OCI-LY1 (cell line): ENCODE measurements at regions not wholly inside any gene's neighbourhood (a gene's known extent, or its start where the extent isn't known, plus 50 kb on each side); places are given as distances from the start of the nearest gene placed in this dataset.

ENCODE experiments used
- CTCF ChIP-seq: fragments of 200-600 bp; sonication (generic), shearing (Covaris generic); IDR thresholded peaks from 2 replicates; pipeline ENCODE4 v1.5.1; 2017; ENCODE audit warnings: mild to moderate bottlenecking, antibody characterized with exemption, low read length, moderate library complexity, mixed read lengths
- EZH2 ChIP-seq: fragments of 200-600 bp; sonication (generic), shearing (Covaris generic); IDR thresholded peaks from 2 replicates; pipeline ENCODE4 v1.8.0; 2017; ENCODE audit warnings: borderline replicate concordance, mixed run types, mild to moderate bottlenecking, antibody characterized with exemption, low read length, moderate library complexity, mixed read lengths

GRCh38 chr1:60906039-60906438, 176.3 kb upstream of the NFIA start:
- TF ChIP-seq EZH2: no peak
- no peak for TF ChIP-seq CTCF
